HG03565 (cell line): ENCODE measurements at regions not wholly inside any gene's neighbourhood (a gene's known extent, or its start where the extent isn't known, plus 50 kb on each side); places are given as distances from the start of the nearest gene placed in this dataset.
"Not testable (repeated sequence)": the region's sequence is repeated elsewhere in the genome, so short reads cannot be mapped to it uniquely, and the experiment has no call there.

Experiments
- ATAC-seq: cut with Tn5 transposase; IDR thresholded peaks from one replicate; pipeline ENCODE4 v1.9.1; 2021; ENCODE audit warnings: mild to moderate bottlenecking, moderate library complexity; ENCODE audit not compliant: unreplicated experiment

- peak; percentile 80 for ATAC-seq
Measured at GRCh38 chr18:22563164-22563583, 145.5 kb upstream of the CTAGE1 start.

DNA sequence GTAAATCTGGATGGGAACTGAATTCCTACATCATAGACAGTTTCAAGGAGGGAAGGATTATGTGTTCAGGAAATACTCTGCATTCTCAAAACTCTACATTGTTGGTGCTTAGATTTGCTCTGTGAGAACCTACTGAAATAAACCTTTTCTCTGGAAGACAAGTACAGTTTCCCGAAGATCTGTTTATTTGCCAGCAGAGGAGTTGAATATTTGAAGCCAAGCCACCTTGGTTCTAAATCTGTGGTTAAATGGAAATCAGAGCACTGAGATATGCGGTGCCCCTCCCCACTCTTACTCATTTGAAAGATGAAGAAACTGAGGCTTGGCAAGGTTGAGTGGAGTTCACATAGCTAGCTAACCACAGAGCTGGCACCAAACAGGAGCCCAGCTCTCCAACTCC is 146.3 kb upstream of the CTAGE1 start:
- no peak for ATAC-seq

GRCh38 chr18:22566703-22567420 is 149.1 kb upstream of the CTAGE1 start:
- ATAC-seq, result no peak

DNA sequence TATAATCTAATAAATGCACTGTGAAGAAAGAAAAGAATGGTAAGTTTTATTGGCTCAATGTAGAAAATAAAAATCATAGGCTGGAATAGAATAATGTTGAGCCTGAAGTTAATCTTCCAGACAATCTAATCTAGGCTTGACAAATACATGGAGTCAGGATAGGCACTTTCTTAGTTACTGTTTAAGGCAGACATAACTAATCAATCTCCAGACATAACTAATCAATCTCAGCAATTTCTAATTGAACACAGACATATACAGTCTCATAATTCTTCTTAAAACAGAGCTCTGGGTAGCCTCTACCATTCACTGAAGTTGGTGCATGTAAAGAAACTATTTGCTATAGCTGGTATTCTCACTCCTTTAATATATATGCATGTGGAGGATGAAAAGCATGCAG is 150.1 kb upstream of the CTAGE1 start:
- ATAC-seq, result no peak

GRCh38 chr18:22570492-22570891 is 152.8 kb upstream of the CTAGE1 start:
- ATAC-seq, result no peak

DNA sequence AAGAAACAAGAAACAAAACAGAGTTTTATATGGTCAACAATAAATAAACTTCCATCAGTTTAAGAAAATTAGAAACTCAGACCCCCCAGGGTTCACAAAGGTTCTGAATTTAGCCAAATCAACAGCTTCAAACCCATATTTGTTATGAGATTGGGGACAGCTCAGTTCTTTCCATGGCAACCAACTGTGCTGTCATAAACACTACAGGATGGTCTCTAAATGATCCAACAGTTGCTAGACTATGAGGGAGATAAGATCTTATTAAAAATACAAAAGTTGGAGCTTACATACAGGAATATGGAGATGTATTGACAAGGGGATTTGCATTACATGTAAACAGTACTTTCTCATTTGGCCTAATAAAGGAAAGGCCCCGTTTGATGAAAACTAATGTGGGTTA is 154.6 kb upstream of the CTAGE1 start:
- ATAC-seq, result no peak

- ATAC-seq, result no peak
Measured at GRCh38 chr18:22579271-22579670, 161.6 kb upstream of the CTAGE1 start.

- ATAC-seq, result no peak
Measured at GRCh38 chr18:22585333-22585732, 167.6 kb upstream of the CTAGE1 start.

DNA sequence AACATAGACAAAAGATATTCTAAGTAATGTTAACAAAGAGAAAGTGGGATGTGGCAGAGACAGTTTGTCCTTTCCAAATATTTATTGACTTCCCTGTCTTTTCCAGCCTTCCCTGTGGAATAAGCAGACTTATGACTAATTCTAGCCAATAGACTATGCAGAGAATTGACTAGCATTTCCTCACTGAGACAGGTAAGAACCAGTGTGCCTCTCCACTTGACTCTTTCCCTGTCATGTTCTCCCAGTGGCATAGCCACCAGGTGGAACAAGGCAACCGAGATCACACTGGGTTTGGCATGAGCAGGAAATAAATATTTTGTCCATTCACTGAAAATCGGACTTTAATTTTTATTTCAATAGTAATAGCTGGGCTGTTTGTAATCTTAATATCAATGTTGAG is 168.1 kb upstream of the CTAGE1 start:
- no peak for ATAC-seq

DNA sequence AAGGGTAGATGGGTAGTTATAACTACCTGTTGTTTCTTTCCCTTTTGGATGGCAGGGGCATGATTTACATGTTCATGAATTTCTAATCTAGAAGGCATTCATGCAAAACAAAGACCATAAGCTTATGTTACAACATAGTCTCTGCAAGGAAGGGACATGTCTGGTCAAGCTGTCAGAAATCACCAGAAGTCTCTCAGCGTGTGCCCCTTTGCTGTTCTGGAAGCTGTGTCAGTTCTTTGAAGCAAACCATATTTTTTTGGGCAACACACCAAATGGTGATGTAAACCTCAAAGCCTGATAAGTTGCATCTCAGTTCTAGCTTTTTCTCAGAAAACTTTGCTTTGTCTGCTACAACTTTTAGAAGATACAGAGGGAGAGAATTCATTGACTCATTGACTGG is 173.5 kb upstream of the CTAGE1 start:
- ATAC-seq, result no peak

GRCh38 chr18:22594155-22594690 is 176.5 kb upstream of the CTAGE1 start:
- no peak for ATAC-seq

GRCh38 chr18:22601481-22601880 is 183.8 kb upstream of the CTAGE1 start:
- no peak for ATAC-seq

DNA sequence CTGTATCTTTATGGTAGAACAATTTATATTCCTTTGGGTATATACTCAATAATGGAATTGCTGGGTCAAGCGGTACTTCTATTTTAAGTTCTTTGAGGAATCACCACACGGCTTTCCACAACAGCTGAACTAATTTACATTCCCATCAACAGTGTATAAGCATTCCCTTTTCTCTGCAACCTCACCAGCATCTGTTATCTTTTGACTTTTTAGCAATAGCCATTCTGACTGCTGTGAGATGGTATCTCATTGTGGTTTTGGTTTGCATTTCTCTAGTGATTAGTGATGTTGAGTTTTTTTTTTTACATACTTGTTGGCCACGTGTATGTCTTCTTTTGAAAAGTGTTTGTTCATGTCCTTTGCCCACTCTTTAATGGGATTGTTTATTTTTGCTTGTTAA is 184.7 kb upstream of the CTAGE1 start:
- not testable (repeated sequence) for ATAC-seq

DNA sequence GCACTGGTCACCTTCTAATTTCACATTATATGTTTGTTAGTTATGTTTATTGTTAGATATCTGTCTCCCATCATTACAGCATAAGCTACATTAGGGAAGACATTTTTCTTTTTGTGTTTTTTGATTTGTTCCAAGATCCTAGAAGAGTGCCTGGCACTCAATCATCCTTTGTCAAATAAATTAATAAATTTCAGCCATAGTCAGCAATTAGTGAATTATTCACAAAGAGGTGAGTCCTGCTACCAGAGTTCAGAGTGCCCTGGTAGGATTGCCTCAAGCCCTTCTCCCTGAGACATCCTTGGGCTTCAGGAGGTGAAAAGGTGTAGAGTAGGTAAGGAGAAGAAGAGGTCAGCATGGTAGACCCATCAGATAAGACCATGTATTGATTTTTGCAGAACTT is 186.2 kb upstream of the CTAGE1 start:
- ATAC-seq, result no peak

GRCh38 chr18:22604390-22604985 is 186.8 kb upstream of the CTAGE1 start:
- ATAC-seq, result no peak

DNA sequence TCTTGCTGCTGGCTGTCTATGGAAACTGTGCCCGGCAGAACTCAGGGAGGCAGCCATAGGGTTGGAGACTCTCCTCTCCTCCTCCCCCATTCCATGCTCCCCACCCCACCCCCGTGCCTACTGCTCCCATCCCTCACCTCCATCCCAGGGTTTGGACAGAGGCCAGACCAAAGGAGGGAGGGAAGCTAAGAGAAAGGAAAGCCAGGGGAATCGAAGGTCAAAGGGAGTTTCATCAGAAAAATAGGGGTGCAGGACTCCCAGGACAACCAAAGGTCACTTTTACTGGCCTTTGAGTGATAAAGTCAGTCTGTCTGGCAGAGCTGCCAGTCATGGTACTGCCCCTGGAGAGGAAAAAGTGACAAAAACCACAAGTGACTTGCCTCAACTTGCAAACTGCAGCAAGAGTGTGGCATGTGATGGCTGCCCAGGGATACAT is 187.3 kb upstream of the CTAGE1 start:
- no peak for ATAC-seq

GRCh38 chr18:22605736-22606135 is 188.0 kb upstream of the CTAGE1 start:
- ATAC-seq, result no peak

DNA sequence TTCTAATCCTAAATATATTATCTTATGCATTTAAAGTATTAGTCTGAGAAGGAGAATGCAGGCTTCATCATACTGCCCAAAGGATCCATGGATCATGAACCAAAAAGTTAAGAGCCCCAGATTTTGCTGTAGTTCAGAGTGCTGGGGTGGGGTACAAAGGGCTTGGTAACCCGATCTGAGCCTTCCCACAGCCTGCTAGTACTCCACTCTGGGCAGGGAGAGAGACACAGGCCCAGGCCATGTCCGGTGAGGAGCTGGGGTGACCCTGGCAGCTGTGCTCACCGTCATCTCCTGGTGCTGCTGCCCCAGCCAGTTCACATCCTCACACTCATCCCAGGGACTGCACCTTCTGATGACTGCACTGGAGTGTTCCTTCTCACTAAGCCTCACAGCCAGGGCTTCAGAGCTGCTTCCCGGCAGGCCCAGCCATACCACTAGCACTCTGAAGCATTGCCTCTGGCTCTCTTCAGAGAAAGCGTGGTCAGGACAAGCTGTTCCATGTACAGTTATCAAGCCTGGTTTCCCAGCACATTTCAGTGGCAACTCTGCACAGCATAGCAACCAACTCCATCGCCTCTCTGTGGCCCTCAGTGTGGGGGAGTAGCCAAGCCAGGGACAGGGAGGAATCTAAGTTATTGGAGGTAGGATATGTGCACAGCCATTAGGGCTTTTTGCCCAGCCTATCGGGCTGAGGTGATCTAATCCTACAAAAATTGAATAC is 189.0 kb upstream of the CTAGE1 start:
- no peak for ATAC-seq

GRCh38 chr18:22607284-22607635 is 189.5 kb upstream of the CTAGE1 start:
- no peak for ATAC-seq

- no peak for ATAC-seq
Measured at GRCh38 chr18:22608847-22609246, 191.1 kb upstream of the CTAGE1 start.

GRCh38 chr18:22609642-22610041 is 191.9 kb upstream of the CTAGE1 start:
- no peak for ATAC-seq
